ENCODE measurements at regions not wholly inside any gene's neighbourhood (a gene's known extent, or its start where the extent isn't known, plus 50 kb on each side); places are given as distances from the start of the nearest gene placed in this dataset.

- DNase-seq, result no peak
Measured at GRCh38 chr11:41982276-41982675, 522.8 kb upstream of the LRRC4C start.

- no peak for DNase-seq
Measured at GRCh38 chr11:41982975-41983374, 523.5 kb upstream of the LRRC4C start.

- no peak for DNase-seq
Measured at GRCh38 chr11:41983475-41983874, 524.0 kb upstream of the LRRC4C start.

GRCh38 chr11:41984023-41984422, 524.6 kb upstream of the LRRC4C start:
- no peak for DNase-seq

GRCh38 chr11:41985799-41986198, 526.3 kb upstream of the LRRC4C start:
- no peak for DNase-seq

- DNase-seq, result no peak
Measured at GRCh38 chr11:41988951-41989572, 529.6 kb upstream of the LRRC4C start.

- no peak for DNase-seq
Measured at GRCh38 chr11:41989823-41990380, 530.5 kb upstream of the LRRC4C start.

GRCh38 chr11:41996533-41996932, 537.1 kb upstream of the LRRC4C start:
- DNase-seq, result no peak

- no peak for DNase-seq
Measured at GRCh38 chr11:41997844-41998401, 538.5 kb upstream of the LRRC4C start.

- DNase-seq, result no peak
Measured at GRCh38 chr11:41999066-41999465, 539.6 kb upstream of the LRRC4C start.

GRCh38 chr11:42003801-42004200, 544.3 kb upstream of the LRRC4C start:
- DNase-seq, result no peak

GRCh38 chr11:42006766-42007165, 547.3 kb upstream of the LRRC4C start:
- no peak for DNase-seq

GRCh38 chr11:42012271-42012670, 552.8 kb upstream of the LRRC4C start:
- no peak for DNase-seq

- DNase-seq, result no peak
Measured at GRCh38 chr11:42013656-42014201, 554.3 kb upstream of the LRRC4C start.

GRCh38 chr11:42021911-42022310, 562.5 kb upstream of the LRRC4C start:
- no peak for DNase-seq

GRCh38 chr11:42023267-42023666, 563.8 kb upstream of the LRRC4C start:
- no peak for DNase-seq

GRCh38 chr11:42025121-42025803, 565.8 kb upstream of the LRRC4C start:
- DNase-seq, result no peak

- DNase-seq, result no peak
Measured at GRCh38 chr11:42034826-42035225, 575.4 kb upstream of the LRRC4C start.

- no peak for DNase-seq
Measured at GRCh38 chr11:42036201-42036600, 576.7 kb upstream of the LRRC4C start.

- no peak for DNase-seq
Measured at GRCh38 chr11:42043312-42043711, 583.9 kb upstream of the LRRC4C start.

- no peak for DNase-seq
Measured at GRCh38 chr11:42047637-42048555, 588.4 kb upstream of the LRRC4C start.

- no peak for DNase-seq
Measured at GRCh38 chr11:42049186-42049585, 589.7 kb upstream of the LRRC4C start.

- no peak for DNase-seq
Measured at GRCh38 chr11:42049650-42050049, 590.2 kb upstream of the LRRC4C start.

Data from islet precursor cell (in vitro differentiated cells).